Activated CD8-positive, alpha-beta memory T cell treated with anti-CD3 and anti-CD28 coated beads for 1 hour (primary cell): ENCODE measurements at regions not wholly inside any gene's neighbourhood (a gene's known extent, or its start where the extent isn't known, plus 50 kb on each side); places are given as distances from the start of the nearest gene placed in this dataset.
"Not testable (repeated sequence)": the region's sequence is repeated elsewhere in the genome, so short reads cannot be mapped to it uniquely, and the experiment has no call there.

ENCODE experiments used
- DNase-seq, 2 donors: peaks; one replicate each; pipeline ENCODE4 v3.0.0-alpha.2; 2020; ENCODE audit warnings: low read depth in 1 of 2; ENCODE audit errors: extremely low read depth in 1 of 2

DNA sequence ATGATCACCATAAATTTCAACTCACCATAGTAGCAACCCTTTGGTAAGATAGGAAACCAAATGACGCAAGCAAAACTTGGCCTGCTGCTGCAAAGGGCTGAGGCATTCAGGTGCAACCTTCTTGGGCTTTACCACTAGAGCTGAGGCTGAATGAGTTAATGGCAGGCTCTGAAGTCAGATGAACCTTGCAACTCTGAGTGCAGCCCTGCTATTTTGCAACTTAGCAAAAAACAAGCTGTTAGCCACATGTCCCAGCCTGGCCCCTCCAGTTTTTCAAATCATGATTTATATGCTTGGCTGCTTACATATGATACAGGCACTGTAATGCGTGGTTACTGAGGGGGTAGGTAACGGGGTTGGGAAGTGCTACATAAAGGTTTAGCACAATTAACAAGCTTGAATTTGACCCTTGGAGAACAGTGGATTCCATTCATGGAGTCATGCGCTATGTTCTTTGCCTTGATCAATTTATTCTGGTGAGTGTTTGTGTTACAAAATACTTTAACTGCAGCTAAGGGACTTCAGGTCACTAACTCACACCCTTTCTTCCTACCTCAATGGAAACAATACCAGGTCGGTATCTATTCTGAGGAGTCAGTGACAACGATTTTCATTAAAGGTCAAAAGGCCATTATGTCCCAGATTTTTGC lies 80.5 kb upstream of the PPARGC1A start:
- no peak for DNase-seq

DNA sequence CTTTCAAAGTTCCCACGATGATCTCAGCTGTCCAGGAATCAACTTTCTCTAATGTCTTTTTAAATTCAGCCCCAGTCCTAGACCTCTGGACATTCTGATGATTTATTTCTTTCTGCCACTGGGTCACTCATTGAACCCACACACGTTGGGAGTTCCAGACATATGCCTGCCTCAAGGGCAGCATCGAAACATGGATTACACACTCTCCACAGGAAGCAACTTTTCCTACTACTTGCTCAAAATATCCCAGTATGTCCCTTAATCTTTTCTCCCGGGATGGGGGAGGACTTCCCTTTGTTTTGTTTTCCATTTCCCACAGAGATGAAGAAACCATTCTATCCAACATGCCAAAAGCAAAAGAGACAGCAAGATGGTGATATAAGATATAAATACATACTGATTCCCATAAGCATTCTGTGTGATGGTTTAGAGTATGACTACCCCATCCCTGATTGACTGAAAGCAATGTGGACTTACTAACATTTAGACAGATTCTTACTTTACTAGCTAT lies 79.8 kb upstream of the PPARGC1A start:
- DNase-seq = no peak

DNA sequence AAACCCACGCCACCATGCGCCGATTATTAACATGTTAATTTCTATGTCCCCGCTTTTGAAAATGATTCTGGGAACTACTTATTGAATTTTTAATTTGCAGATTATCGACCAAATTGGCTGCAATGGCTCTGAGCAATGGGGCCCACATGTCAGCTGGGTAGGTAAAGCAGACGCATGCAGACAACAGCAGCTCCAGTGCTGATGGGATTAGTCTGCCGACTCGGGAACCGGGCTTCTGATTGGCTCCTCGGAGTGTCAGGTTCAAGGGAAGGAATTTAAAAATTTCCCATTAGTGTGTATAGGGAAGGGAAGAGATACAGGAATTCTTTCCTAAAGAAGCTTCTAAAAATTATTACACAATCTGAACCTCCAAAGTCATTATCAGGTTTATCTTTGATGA lies 77.4 kb upstream of the PPARGC1A start:
- no peak for DNase-seq

DNA sequence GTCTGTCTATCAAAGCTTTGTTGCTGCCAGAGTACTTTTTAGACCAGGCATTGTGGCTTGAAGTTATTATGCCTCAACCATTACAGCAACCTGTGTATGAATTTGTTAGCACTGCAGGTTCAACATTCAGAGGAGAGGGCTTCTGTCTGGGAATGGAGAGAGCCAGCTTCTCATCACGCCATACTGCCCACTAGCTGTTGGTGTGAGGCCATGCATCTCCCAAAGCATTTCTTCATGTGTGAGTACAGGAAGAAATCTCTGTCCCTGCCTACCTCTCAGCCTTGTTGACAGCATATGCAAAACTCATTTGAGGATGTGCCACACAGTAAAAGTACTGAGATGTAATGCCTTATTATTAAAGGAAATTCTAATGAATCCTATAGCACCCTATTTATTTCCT lies 76.9 kb upstream of the PPARGC1A start:
- DNase-seq = no peak

DNA sequence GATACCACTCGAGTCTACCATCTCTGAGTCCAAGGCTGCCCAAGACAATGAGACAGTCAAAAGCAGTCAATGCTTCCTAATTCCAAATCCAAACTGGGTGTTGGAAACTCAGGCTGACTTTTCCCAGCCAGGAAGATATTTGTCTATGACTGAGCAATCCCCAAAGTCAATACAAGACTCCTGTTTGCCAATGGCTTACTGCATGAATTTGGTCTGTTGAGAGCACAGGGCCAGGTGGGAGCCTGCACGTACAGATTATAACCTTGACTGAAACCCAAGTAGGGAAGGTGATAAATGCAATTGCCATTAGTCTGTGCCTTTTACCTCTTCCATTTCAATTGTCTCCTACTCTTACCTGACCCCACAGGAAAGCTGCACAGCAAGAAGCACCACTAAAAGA lies 72.6 kb upstream of the PPARGC1A start:
- no peak for DNase-seq

DNA sequence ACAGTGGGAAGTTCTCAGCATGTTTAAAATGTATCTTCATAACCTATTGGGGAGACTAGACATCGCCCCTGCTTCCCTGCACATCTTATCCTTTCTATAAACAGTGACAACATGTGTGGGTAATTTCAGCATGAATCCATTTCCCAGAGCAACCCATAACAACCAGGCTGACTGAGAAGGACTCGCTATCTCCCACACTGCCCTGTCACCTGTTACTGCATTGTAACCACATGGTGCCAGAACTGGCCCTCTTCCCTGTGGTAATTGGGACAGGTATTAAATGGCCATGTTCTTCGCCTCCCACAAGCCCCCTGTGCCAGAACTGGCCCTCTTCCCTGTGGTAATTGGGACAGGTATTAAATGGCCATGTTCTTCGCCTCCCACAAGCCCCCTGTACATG lies 71.5 kb upstream of the PPARGC1A start:
- not testable (repeated sequence) for DNase-seq

DNA sequence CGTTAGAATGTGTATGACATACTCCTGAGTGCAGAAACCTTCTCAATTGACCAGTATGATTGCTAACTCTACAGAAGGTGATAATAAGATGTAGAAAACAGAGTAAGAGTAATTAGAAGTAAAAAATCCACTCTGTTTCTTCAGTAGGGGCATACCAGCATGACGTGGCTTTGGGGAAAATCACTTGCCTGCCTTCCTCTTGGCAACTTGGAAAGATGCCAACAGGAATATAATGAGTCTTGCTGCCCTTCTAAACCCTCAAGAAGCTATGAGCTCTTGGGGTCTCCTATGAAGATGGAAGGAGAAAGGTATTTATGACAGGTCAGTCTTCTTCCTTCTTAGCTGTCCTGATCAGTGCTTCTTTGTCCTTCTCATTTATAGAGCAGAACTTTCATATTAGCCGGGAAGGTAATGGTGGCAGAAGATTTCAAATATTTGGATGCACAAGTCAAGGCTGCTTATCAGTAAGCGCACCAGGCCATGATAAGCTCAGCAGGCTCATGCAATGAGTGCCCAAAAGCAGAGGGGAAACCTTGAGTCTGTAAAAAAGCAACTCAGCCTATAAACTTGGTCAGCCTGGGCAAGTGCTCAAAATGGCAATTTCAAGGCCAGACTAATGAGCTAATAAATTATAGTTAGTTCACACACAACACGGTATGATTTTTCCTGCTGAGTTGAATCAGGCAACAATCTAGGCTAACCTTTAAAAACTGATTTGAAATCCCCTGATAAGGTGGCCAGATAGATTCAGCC lies 69.7 kb upstream of the PPARGC1A start:
- no peak for DNase-seq

DNA sequence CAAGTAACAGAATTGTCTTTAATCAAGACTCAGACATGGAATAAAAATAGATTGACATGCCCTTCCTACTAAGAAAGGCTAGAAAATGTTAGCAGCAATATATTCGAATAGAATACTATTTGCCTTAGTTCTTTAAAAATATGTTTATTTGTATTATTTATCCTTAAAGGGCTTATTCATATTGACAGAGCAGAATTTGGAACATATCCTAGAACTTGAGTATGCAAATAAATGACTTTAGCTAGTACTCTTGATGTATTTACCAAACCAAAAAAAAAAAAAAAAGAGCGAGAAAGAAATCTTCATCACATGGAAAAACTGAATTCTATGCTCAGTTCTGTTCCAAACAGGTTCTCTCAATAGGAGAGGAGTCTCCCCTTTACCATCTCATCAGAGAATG lies 68.9 kb upstream of the PPARGC1A start:
- no peak for DNase-seq

DNA sequence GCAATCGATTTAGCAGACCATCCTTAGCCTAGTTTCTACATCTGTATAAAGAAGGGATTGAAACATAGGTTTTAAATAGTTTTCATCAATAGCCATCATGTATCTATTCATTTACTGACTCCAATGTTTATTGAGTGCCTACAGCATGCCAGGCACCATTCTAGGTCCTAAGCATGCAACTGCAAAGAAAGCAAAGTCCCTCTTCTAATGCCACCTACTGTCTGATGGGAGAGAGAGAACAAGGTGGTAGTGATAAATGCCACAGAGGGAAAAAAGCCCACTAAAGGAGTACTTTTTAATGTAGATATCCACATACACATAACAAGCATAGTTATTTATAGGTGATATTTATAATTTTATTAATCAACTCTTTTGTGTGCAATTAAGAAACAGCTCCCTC lies 67.6 kb upstream of the PPARGC1A start:
- no peak for DNase-seq

DNA sequence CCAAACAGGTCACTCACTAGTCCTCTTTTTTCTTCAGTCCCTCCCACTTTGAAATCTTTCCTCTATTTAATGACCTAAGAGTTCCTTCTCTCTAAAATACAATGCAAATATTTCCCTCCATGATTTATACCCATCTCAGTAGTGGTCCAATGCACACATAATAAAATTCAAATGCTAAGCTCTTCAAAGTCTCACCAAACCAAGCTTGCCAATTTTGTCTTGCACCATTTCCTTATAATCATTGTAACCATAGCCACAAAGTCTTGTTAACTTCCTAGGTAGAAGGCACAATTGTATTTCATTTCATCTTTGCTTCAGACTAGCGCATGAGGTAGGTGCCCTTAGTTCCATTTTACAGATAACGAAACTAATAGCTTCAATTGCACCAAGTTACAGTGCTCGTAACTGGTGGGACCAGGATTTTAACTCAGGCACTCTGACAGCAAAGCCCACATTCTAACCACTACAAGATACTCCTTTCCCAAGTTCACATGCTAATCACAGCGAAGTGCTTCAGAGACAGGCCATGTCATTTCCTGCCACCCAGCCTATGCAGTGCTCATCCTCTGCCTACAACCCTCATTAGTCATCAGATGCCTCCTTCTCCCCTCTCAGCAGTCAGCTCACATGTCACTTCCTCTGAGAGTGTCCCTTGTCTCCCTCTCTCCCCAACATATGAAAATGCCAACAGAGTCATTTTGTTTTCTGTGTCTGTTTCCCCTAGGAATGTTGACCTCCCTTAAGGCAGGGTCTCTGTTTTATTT lies 66.9 kb upstream of the PPARGC1A start:
- DNase-seq = no peak

DNA sequence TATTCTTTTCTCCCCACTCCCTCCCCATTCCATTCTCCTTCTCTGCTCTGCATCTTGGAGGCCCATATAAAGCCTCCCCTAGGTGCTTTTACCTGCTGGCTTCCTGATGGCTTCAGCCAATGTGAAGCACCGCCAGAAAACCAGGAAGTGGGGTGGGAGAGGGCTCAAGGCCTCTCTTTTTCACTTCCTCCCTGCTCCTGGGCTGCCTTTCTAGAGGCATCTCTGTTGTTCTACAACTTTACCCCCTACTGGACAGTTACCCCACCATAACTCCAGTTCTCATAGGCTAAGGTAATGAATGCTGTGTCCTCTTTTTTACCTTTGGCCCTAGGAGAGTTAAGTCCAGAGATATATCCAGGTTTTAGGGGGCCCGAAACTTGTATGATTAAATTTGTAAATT lies 62.4 kb upstream of the PPARGC1A start:
- DNase-seq = no peak

DNA sequence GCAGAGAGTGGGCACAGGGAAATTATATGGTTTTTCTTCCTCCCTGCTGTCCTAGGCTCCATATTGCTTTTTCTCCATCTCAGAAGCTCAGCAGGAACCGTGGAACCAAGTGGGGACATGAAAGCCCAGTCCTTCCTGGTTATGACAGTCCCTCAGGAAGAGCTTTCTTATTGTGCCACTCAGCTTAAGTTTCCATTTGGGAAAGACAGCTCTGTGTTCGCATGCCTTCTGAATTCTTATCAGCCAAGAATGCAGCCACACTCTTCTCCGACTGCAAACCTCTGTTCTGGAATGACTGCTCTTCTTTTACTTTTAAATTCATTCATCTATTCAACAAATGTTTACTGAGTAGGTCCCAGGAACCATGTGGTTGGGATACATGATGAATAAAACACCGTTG lies 58.0 kb upstream of the PPARGC1A start:
- no peak for DNase-seq

DNA sequence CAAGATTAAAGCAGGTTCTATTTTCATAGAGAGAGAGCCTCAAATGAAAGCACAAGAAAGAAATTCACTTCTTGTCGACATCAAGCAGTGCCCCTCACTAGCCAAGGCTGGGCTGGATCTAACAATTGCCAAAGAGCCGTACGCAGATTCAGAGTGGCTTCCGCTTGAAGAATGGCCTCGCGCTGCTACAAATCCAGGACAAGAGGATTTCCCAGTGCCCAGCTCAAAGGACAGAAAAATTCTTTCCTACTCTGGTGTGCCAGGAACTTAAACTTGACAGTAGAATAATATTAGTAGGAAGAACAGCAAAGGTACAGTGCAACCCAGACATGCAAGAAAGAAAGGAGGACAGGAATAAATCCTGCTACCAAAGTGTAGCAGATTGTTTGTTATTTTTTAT lies 56.5 kb upstream of the PPARGC1A start:
- DNase-seq = no peak

DNA sequence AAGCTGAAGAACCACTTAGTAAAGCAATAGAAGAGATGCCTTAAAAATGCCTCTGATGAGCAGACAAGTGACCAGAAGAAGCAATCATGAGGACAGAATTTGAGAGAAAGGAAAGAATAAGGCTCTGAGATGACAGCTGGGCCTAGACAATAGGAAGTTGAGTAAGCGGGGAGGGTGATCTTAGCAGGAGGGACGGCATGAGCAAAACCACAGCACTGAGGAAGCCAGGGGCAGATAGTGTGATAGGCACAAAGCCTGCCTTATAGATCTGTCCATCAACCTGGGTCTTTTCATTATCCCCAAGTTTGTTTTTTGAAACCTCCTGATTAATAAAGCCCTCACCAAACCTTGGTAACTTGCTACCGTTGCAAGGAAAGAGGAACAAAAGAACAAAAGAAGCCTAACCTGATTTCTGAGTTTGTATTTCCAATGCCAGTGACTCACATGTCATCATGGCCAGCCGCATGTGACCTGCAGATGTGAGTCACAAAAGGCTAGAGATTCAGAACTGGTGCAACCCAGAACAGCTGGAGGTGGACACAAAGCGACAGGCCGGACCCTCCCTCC lies 55.7 kb upstream of the PPARGC1A start:
- DNase-seq = no peak

DNA sequence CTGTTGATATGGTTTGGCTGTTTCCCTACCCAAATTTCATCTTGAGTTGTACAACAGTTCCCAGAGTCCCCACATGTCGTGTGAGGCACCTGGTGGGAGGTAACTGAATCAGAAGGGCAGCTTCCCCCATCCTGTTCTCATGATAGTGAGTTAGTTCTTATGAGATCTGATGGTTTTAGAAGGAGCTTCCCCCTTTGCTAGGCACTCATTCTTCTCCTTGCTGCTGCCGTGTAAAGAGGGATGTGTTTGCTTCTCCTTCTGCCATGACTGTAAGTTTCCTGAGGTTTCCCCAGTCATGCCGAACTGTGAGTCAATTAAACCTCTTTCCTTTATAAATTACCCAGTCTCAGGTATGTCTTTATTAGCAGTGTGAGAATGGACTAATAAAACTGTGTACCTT lies 54.7 kb upstream of the PPARGC1A start:
- not testable (repeated sequence) for DNase-seq

DNA sequence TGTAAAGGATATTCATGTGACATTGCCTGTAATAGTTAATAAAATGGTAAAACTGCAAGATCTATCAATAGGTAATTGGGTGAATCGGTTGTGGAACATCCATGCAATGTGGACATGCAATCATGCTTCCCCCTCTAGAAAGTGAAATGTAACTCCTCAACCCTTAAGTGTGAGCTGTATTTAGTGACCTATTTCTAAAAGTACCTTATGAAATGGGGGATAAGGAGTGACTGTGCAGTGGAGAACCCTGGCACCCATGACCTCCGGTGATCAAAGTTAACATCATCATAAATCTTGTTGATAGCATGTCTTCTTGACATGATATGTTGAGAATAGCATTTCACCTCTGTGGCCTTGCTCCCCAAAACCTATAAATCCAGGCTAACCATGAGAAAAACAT lies 53.6 kb upstream of the PPARGC1A start:
- DNase-seq = no peak

DNA sequence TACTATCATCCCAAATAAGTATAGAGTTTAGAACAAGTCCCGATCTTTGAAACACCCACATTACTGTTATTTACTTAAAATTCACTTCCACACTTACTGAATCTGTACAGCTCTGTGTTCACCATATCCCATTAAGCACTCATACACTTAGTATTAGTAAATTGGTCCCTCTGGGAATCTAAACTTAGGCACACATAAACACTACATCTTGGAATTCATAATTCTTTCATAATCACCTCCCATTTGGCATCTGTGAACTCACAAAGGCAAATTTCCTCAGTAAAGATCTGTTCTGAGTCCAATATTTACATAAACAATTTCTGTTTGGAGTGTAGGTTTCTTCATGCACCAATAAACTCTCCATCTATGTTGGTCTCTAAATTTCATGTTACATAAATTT lies 52.6 kb upstream of the PPARGC1A start:
- no peak for DNase-seq
